ENCODE measurements at regions not wholly inside any gene's neighbourhood (a gene's known extent, or its start where the extent isn't known, plus 50 kb on each side); places are given as distances from the start of the nearest gene placed in this dataset.
A peak's percentile ranks its signal among the peaks of the same experiment; 100 is the strongest.
"Not testable (repeated sequence)": the region's sequence is repeated elsewhere in the genome, so short reads cannot be mapped to it uniquely, and the experiment has no call there.

DNA sequence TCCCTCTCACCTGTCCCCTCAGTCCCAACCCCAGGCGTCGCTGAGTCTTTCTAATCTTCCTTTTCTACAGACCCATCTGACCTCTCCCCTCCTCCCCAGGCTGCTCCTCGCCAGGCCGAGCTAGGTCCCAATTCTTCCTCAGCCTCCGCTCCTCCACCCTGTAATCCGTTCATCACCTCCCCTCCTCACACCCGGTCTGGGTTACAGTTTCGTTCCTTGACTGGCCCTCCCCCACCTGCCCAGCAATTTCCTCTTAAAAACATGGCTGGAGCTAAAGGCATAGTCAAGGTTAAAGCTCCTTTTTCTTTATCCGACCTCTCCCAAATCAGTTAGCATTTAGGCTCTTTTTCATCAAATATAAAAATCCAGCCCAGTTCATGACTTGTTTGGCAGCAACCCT, 262.0 kb downstream of the SMARCA2 start:
- not testable (repeated sequence) for DNase-seq (ENCODE audit: insufficient read length, low spot score); FAIRE-seq

DNA sequence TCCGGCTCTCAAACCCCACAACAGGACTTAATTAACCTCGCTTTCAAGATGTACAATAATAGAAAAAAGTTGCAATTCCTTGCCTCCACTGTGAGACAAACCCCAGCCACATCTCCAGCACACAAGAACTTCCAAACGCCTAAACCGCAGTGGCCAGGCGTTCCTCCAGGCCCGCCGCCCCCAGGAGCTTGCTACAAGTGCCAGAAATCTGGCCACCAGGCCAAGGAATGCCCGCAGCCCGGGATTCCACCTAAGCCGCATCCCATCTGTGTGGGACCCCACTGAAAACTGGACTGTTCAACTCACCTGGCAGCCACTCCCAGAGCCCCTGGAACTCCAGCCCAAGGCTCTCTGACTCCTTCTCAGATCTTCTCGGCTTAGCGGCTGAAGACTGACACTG, 262.5 kb downstream of the SMARCA2 start:
- DNase-seq (ENCODE audit: insufficient read length, low spot score); FAIRE-seq: not testable (repeated sequence)

DNA sequence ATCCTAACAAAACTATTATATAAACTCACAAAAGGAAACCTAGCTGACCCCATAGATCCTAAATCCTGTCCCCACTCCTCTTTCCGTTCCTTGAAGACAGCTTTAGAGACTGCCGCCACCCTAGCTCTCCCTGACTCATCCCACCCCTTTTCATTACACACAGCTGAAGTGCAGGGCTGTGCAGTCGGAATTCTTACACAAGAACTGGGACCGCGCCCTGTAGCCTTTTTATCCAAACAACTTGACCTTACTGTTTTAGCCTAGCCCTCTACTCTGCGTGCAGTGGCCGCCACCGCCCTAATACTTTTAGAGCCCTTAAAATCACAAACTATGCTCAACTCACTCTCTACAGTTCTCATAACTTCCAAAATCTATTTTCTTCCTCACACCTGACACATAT, 264.0 kb downstream of the SMARCA2 start:
- not testable (repeated sequence) for FAIRE-seq; DNase-seq (ENCODE audit: insufficient read length, low spot score)

DNA sequence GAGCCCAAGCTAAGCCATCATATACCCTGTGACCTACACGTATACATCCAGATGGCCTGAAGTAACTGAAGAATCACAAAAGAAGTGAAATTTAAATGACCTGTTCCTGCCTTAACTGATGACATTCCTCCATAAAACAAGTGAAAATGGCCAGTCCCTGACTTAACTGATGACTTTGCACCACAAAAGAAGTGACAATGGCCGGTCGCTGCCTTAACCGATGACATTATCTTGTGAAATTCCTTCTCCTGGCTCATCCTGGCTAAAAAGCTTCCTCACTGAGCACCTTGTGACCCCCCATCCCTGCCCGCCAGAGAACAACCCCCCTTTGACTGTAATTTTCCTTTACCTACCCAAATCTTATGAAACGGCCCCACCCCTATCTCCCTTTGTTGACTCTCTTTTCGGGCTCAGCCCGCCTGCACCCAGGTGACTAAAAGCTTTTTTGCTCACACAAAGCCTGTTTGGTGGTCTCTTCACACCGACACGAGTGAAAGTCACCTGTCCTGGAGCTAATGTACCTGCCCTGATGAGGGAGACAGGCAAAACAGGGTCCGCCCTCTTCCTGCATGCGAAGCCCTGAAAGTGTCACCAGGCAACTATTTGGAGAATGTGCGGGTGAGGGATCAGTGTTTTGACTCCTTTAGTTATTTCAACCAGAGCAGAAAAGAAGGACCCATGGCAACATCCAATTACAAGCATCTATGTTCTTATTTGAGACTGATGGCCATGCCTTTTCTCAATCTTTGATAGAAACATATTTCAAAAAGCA, 266.1 kb downstream of the SMARCA2 start:
- FAIRE-seq (peak; percentile 31), DNase-seq (ENCODE audit: insufficient read length, low spot score) (peak; percentile 66)

DNA sequence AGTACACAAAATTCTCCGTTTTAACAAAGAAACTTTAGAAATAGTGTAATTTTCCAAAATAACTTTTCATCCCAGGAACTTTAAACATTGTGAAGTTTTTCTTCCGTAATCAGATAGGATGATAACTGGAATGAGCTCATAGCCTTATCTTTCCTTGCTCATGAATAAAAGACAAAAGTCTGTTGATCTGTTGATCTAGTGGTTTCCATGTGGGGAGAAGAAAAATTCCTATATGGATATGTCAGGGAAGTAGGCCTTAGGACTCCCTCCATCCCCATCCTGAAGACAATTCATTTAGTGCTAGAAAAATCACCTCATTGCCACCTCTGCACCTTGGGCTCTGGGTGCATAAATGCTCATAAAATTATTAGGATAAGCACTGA, 266.6 kb downstream of the SMARCA2 start:
- DNase-seq (ENCODE audit: insufficient read length, low spot score) (no peak), FAIRE-seq (no peak)

DNA sequence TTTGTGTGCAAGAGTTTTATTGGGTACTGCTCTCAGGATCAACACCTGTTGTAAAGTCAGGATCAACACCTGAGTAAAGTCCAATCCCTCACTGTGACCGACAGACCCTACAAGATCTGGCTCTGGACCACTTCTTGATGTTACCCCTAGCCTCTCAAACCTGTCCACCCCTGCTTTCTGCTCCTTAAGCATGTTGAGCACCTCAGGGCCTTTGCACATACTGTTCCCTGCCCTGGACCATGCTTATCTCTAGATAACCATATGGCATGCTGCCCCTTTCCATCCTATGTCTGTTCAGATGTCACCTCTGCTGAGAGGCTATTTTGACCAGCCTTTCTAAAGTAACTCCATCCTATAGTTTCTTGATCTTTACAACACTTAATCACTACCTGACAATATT, 269.6 kb downstream of the SMARCA2 start:
- FAIRE-seq: no peak

DNA sequence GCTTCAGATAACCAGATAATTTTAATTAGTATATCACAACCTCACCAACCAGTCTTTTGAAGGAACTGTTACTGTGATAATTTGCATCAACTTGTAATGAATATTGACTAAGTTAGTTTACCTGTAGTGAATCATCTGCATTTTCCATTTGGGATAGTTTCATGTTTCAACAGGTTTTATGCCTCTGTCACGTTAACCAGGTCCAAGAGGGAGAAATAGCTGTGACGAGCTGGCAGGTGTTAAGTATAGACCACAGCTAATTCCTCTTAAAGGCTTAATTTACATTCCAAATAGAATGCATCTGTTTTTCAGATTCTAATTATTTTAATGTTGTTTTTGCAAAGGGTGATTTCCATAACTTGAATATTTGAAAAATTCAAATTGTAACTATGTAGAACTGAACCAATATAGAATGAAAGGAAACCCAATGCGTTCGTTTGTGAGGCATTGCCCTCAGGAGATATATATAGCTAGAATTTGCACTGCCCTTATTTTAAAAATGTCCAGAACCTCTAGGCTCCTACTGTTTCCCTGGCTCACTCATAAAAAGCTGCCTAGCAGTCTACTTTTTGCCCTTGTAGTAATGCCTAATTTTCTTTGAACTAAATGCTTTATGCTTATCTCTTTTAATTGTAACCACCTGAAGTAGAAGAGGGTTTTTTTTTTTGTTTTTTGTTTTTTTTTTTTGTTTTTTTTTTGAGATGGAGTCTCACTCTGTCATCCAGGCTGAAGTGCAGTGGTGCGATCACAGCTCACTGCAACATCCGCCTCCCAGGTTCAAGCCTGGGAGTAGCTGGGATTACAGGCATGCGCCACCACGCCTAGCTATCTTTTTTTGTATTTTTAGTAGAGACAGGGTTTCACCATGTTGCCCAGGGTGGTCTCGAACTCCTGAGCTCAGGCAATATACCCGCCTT, 270.5 kb downstream of the SMARCA2 start:
- FAIRE-seq (no peak), DNase-seq (ENCODE audit: insufficient read length, low spot score) (no peak)

More for the DNA sequence above, 269.6 kb downstream of the SMARCA2 start:
- no peak for DNase-seq (ENCODE audit: insufficient read length, low spot score)

DNA sequence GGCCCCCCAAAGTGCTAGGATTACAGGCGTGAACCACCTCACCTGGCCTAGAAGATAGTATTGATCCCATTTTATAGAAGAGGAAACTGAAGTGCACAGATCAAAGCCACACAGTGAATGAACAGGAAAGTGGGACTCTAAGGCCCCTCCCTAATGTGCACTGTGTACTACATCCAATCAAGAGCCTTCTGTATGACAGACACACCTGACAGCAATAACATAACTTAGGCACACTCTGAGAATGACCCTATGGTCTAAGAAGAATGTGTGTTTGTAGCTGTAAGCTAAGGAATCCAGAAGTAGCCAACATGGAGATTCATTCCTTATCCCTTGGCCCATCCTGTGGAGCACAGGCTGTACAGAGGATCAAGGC, 271.2 kb downstream of the SMARCA2 start:
- no peak for DNase-seq (ENCODE audit: insufficient read length, low spot score)
- FAIRE-seq: no peak

DNA sequence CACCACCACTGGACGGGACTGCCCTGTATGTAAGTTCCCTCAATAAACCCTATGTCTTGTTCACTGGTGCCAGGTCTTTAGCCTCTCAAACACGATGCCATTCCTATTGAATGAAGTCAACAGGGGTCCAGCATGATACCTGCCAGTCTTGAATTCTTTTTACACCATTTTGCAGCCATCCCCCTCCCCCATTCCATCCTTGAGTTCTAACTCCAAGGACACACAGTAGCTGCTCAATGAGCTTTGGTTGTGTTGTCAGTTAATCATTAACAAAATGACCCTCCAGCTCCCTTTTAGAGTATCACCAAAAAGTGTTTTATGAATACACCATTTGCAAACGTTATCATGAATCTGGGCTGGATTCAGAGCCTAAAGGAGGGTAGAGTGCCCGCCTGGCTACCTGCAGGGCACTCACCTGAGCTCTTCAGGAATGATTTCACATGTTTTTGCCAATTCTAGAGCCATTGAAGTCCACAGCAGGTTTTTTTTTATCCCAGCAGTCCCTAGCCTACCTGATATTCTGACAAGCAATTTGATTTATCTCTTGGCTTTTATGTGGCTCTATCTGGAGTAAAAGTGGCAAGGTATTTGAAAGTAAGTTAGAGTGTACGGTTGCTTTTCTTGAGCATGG, 271.8 kb downstream of the SMARCA2 start:
- FAIRE-seq (no peak), DNase-seq (ENCODE audit: insufficient read length, low spot score) (no peak)

DNA sequence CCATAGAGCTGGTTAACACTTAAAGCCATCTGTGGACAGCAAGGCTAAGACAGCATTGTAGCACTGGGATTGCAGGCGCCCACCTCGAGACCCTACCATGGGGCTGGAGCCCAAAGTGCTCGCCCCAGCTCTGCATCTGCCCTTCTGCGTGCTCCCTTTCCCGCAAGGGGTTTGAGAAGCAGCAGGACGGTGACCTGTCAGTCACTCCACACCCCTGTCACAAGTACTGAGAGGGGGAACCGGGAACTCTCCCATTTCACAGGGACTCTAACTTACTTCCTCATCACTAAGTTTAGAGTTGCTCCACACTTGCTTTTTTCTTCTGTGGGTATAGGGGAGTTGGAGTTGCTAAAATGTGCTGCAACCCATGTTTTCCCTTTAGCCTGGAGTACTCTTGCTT, 273.2 kb downstream of the SMARCA2 start:
- FAIRE-seq (no peak), DNase-seq (ENCODE audit: insufficient read length, low spot score) (no peak)

DNA sequence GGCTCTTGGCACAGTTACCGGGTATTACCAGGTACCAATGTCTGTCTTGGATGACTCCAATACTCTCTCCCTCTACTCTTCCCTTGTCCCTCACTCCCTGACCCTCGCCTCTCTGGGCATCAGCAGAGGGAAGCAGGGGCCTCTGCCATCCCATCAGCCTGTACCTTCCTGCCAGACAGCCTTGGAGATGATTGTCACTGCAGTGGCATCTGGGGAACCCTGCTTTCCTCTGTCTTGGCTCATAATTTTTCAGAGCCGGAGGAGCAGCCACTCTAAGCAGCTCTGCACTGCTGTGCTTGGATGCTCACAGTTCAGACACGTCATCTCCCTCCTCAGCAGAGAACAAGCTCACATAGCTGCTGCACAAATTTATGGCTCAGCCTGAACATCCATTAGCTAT, 274.1 kb downstream of the SMARCA2 start:
- no peak for DNase-seq (ENCODE audit: insufficient read length, low spot score)
- no peak for FAIRE-seq

DNA sequence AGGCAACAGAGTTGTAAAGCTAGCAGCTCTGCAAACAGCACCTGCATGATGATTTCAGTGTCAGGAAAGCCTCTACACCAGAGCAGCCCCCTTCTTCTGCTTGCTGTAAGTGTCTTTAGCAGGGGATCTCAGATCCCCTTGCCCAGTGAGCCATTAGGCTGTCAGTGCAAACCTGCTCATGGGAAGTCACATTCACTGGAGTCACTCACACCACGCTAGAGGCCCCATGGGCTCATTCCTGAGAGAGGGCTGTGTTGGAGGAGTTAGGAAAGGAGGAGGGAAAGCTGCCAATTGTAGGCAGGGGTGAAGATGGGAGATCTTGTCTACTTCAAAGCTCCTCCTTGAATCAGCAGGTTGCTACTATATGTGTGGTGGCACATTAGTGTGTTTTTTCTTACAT, 275.2 kb downstream of the SMARCA2 start:
- no peak for FAIRE-seq
- no peak for DNase-seq (ENCODE audit: insufficient read length, low spot score)

DNA sequence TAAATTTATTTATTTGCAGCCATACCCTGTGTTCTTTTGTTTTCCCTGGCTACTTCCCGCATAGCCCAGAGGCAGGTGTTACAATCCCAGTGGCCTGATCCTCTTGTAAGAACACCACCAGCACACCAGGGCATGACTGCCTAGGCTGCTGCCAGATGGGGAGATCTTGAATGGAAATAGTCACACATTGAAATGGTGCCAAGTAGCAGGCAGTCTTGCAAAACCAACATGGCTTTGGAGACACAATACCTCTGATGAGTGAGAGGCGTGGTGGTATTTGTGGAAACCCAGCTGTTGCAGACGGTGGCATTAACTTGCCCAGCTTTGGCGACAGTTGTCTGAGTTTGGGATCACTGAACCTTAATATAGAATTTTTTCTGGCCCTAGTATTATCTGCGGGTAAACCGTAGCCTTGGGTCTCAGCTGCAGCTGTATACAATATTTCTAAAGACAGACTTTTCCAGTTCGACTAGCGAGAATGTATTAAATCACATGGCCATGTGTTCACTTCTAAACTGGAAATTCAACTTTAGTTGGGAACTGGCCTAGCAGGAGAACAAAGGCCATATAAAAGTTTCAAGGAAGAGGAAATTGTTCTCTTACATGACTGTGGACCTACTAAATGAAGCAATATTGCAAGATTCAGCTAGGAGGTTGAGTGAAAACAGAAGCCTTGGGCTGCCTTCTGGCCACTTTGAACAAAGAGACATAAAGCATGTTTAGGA, 277.0 kb downstream of the SMARCA2 start:
- DNase-seq (ENCODE audit: insufficient read length, low spot score) (no peak), FAIRE-seq (no peak)

DNA sequence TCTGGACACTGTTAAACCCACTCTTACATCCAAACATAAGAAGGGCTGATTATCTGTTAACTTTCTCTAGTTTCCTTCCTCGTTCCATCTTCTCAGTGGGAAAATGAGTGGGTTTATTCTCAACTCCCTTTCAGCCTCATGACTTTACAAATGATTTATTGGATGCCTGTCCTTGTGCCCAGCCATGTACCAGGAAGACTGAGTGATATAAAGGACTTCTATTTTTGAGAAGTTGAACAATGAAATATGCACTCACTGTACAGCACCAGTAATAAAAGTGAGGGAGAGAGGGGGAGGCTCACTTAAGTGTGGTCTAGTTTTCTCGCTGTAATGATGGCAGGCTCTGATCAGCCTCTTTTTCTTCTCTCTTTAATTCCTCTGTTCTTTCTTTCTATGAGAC, 277.6 kb downstream of the SMARCA2 start:
- no peak for FAIRE-seq
- no peak for DNase-seq (ENCODE audit: insufficient read length, low spot score)

DNA sequence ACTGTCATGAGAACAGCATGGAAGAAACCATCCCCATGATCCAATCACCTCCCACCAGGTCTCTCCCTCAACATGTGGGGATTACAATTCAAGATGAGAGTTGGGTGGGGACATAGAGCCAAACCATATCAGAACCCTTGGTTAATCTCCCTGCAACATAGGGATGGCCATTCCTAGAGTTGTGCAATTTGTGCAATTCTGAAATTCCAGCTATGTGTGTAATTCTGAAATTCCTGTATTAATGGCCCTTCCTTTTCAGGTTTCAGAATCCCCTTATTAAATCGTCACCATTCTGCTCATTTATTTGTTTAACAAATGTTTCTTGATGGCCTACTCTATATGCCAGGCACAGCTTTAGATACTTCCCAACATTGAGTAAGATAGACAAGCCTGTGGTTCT, 282.6 kb downstream of the SMARCA2 start:
- FAIRE-seq: no peak
- DNase-seq (ENCODE audit: insufficient read length, low spot score): no peak

DNA sequence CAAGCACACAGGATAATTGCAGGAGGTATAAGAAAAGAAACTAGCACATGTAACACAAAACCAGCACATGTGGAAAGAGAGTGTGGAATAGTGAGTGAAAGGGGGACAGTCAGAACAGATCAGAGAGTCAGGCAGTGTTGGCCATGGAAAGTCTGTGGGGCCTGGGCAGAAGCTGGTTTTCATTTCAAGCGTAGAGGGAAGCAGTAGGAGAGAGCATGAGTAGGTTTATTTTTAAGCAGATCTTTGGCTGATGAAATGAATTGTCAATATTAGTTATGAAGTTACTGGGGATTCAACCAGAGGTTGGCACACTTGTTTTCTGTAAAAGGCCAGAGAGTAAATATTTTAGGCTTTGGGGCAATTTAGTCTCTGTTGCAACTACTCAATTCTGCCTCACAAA, 283.1 kb downstream of the SMARCA2 start:
- DNase-seq (ENCODE audit: insufficient read length, low spot score): no peak
- FAIRE-seq: no peak

DNA sequence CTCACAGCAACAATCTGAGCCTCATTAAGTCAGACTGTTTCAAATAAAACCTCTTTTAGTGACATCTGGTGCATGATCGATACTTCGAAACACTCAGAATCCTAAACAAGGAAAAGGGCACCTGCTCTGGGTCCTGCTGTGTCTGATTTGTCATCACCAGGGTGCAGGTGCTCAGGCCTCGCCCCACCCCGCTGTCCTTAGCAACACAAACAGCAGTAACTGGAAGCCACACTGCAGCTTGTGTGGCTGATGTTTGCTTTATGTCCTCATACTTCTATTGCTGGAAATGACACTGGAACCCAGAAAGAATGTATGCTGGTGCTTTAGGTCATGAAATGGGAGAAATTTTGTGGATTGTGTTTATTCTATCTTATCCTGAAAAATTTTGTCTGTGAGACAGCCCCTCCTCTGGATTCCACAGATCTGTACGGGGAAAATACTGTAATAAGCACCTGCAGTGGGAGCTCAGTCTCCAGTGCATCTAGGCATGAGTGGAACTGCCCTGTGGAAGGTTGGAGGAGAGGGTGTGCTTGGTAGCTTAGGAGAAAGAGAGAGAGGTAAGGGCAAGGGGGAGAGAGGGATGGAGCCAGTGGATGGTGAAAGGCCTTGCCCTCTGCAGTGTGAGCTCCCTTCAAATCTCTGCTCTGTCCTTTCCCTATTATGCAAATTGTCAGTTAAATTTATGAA, 284.2 kb downstream of the SMARCA2 start:
- no peak for FAIRE-seq
- no peak for DNase-seq (ENCODE audit: insufficient read length, low spot score)

DNA sequence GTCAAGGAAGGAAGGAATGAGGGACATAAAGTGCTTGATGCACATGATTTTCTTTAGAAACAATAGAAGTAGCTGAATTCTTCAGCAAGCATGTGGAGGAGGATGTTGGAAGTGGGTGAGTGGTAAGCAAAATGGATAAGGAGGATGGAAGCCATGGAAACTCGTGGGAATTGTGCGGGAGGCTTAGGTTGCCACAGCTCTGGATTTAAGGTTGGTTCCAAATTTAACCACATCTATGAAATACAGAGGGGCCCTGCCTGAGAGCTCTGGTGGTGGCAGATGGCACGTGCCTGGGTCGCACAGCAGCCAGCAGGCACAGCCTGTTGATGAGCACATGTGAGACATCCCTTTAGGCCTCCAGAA, 284.7 kb downstream of the SMARCA2 start:
- DNase-seq (ENCODE audit: insufficient read length, low spot score) (no peak), FAIRE-seq (no peak)

DNA sequence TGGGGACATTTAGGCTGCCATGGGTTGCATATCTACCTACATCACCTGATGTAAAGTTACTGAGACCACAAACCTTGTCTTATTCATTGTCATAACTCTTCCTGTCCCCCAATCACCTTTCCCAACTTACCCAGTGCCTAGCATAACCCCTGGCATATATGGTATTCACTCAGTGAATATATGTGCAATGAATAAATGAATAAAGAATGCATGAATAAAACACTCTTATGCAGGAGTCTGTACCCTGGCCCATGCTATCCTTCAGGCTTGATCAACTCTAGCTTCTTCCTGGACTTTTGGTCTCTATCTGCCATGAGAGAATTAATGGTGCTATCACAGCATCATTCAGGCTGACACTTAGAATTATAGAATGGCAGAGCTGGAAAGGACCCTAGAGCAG, 285.2 kb downstream of the SMARCA2 start:
- FAIRE-seq: no peak
- no peak for DNase-seq (ENCODE audit: insufficient read length, low spot score)

DNA sequence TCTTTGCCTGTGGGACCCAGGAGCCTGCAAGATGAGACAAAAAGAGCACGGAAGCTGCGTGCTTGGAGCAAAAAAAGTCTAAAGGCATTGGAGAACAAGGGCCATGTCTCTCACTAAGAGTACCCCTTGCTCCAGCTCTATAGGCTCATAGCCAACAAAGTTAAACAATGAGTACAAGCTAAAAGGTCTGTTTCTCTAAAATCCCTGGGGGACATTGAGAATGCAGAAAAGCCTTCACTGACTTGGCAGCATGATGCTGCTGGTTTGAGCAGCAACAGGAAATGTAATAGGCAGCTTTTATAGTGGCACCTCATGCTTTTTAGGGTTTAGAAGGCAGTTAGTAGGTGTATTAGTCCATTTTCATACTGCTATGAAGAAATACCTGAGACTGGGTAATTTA, 287.5 kb downstream of the SMARCA2 start:
- DNase-seq (ENCODE audit: insufficient read length, low spot score): no peak
- no peak for FAIRE-seq

All from HTR-8/SVneo (cell line).